HK-2 (cell line): ENCODE measurements at regions not wholly inside any gene's neighbourhood (a gene's known extent, or its start where the extent isn't known, plus 50 kb on each side); places are given as distances from the start of the nearest gene placed in this dataset.
"Not testable (repeated sequence)": the region's sequence is repeated elsewhere in the genome, so short reads cannot be mapped to it uniquely, and the experiment has no call there.

Source experiments
- DNase-seq: peaks from one replicate; pipeline ENCODE4 v3.0.0-alpha.2; 2018; ENCODE audit not compliant: unreplicated experiment

- DNase-seq = no peak
Measured at GRCh38 chr17:52740006-52740405, 581.5 kb upstream of the CA10 start.

DNA sequence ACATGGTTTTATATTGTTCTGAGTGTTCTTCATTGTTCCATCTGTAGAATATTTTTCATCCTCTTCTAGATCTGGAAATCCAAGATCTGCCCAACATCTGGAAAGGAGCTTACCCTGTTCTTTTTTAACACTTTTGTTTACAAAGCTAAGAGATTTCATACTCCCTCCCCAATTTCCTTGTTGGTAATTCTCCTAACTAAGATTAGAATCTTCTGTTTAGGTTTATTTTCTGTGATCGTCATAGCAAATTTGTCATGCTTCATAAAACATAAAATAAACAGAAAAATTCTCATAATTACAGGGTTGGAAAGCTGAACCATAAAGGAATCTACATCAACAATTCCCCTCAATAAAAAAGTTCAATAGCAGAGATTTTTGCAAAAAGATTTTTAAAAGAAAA lies 580.3 kb upstream of the CA10 start:
- no peak for DNase-seq

DNA sequence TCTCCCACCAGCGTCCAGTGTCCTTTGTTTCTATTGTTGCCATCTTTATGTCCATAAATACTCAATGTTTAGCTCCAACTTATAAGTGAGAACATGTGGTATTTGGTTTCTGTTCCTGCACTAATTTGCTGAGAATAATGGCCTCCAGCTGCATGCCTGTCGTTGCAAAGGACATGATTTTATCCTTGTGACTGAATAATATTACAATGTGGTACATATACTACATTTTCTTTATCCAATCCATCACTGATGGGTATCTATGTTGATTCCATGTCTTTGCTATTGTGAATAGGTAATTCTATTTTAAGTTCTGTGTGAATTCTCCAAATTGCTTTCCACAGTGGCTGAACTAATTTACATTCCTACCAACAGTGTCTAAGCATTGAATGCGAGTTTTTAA lies 578.6 kb upstream of the CA10 start:
- DNase-seq = no peak

GRCh38 chr17:52732841-52733240 lies 574.3 kb upstream of the CA10 start:
- no peak for DNase-seq

DNA sequence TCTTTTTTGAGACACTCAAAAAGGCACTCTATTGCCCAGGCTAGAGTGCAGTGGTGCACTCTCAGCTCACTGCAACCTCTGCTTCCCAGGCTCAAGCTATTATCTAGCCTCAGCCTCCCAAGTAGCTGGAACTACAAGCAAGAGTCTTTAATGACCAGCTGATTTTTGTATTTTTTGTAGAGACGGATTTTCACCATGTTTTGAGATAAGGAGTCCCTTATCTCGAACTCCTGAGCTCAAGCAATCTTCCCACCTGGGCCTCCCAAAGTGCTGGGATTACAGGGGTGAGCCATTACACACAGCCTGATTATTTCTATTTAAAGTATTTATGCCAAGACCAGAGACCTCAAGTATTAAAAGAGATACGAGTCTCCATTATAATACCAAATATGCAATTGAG lies 566.1 kb upstream of the CA10 start:
- DNase-seq = no peak

DNA sequence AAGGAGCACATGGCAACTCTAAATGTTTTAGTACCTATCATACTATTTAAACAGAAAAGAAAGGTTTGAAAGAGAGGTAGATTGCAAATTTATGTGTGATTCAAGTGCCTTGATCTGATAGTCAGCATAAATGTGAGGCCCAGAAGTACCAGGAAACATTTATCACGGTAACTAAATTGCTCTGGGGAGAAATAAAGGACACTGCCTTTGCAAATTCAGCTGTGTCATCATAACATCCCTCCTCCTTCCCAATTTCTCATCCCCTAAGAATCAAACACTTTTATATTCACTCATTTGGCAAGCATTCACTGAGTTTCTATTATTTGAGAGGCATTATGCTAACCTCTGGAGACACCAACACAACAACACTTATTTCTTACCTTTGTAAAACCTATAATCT lies 563.4 kb upstream of the CA10 start:
- DNase-seq = no peak

GRCh38 chr17:52710363-52710901 lies 551.9 kb upstream of the CA10 start:
- DNase-seq = no peak

DNA sequence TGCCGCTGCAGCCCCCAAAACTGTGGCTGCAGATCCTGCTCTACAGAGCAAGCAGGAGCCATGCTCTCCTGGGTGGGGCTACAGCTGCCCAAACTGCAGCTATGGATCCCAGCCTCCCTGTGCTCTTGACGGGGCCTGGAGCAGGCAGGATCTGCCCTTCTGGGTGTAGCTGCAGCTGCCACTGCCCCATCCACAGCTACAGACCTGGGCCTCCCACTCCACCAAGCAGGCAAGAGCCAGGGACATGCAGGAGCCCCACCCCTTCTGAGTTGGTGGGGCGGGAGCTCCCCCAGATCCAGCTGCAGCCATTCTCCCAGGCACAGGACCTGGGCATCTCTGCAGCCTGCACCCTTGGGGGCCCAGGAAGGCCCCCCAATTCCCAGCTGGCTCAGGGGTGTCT lies 551.2 kb upstream of the CA10 start:
- no peak for DNase-seq

DNA sequence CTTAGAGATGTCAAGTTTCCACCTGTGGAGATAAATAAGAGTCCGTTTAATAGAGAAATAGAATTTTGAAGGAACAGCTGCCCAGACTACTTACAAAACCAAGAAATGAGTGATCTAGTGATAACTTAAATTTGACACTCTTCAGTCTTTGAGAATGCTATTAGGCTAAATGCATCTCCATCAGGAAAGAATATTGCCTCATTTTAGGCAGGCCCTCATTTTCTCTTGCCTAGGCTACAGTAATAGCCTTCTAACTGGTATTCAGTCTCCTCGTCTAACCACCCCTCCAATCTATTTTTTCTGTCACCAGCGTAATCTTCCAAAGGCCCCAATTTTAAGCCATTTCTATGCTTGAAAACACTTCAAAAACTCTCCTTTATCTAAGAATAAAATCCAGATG lies 537.8 kb upstream of the CA10 start:
- DNase-seq = no peak

DNA sequence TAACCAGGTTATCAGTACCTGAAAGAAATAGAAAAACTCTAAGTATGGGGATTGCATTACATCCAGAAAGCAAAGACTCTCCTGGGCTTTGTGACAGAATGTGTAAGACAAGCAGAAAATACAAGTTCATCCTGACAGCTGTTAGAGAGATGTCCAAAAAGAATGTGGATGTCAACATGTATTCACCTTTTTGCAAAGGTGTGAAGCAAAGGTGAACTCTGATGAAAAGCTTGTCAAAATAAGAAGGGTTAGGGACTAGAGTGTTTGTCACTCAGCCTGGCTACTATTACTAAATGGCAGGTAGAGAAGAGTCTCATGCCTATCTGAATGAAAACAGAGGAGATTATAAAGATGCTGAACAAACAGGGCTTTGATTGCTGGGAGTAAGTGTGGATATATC lies 527.6 kb upstream of the CA10 start:
- no peak for DNase-seq

- DNase-seq = no peak
Measured at GRCh38 chr17:52681480-52681879, 523.0 kb upstream of the CA10 start.

GRCh38 chr17:52678211-52678610 lies 519.7 kb upstream of the CA10 start:
- no peak for DNase-seq

- no peak for DNase-seq
Measured at GRCh38 chr17:52674686-52675085, 516.2 kb upstream of the CA10 start.

DNA sequence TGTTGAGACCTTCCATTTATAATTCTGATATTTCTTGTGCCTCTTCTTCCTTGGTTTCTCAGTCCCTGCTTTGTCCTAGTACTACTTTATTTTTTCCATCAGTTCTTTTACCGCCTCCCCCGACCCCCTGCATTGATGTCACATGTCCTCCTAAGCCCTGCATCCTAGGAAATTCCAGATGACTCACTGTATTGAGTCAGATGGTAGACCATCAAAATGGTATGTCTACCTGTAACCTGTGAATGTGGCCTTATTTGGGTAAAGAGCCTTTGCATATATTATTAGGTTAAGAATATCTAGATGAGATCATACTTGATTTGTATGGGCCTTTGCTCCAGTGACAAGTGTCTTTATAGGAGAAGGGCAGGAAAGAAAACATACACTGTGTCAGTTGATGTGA lies 515.3 kb upstream of the CA10 start:
- no peak for DNase-seq

- DNase-seq = no peak
Measured at GRCh38 chr17:52666264-52666663, 507.8 kb upstream of the CA10 start.

DNA sequence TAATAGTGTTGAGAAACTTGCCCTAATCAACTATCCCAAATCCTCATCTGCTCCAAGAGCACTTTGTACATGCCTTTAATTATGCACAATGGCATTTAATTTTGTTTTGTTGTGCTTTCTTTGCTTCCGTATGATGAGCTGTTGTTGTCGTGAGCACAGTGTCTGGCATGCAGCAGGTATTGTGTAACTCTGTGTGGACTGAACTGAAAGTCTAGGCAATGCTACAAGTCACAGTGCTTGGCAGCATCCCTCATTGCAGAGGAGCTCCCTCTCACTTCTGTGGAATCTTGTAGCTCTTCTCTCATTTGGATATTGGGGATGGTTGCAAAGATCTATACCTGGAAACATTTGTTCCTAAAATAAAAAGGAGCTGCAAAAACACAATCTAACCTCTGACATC lies 502.2 kb upstream of the CA10 start:
- DNase-seq = no peak

GRCh38 chr17:52653014-52653413 lies 494.5 kb upstream of the CA10 start:
- no peak for DNase-seq

DNA sequence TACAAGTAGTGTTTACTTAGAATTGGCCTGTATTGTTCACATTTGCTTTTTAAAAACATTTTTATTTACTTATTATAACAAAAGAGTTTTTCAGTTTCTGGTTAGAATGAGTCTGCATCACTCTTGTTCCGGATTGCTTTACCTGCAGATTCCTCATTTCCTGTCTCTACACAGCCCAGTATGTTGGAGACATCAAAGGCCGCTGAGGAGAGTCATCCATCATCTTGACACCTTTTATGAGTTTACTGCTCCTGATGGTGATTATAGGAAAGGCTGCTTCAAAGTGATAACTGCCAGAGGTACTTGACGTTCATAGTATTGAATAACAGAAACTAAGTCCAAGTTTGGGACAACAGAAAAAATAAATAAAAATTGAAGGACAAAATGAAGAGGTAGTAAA lies 490.5 kb upstream of the CA10 start:
- DNase-seq = no peak

GRCh38 chr17:52647411-52647810 lies 488.9 kb upstream of the CA10 start:
- DNase-seq = no peak

DNA sequence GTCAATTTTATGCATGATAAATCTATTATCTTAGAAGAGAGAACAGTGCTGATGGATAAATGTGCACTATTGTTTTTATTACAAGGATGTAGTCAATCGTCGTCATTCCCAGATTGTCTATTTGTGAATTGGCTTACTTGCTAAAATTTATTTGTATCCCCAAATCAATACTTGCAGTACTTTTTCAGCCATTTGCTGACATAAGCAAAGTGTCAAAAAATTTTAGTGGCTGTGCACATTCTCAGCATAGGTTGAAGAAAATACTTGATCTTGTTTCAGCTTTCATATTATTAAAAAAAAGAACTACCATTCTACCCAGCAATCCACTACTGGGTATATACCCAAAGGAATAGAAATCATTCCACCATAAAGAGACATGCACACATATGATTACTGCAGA lies 477.9 kb upstream of the CA10 start:
- DNase-seq = no peak

DNA sequence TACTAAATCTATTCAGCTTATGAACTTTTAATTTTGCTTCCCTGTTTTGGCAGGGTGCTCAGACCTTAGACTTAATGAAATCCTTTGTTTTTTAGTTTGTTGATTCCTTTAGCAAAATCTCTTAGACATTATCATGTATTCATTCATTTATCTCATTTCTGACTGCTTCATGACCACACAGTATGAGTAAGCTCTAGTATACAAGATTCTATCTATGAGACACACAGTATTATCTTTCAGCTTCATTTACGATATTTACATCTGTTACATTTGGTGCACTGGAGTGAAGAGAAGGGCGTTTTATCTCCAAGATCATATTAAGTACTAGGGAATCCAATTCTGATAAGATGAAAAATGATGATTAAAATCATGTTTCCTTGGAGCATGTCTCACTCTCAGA lies 448.1 kb upstream of the CA10 start:
- no peak for DNase-seq

DNA sequence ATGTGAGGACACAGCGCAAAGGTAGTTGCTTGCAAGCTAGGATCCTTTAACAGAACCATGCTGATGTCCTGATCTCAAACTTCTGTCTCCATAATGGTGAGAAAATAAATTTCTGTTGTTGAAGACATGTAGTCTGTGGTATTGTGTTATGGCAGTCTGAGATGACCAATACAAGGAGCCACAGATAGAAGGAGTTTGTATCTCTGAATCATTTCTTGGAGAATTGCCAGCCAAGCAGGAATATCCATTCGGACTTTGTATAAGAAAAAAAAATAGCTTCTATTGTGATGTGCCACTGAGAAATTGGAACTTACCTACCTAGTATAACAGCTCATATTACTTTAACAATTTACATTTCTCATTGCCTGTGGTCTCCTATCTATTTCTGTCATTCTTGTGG lies 447.6 kb upstream of the CA10 start:
- no peak for DNase-seq

- no peak for DNase-seq
Measured at GRCh38 chr17:52604105-52604504, 445.6 kb upstream of the CA10 start.

DNA sequence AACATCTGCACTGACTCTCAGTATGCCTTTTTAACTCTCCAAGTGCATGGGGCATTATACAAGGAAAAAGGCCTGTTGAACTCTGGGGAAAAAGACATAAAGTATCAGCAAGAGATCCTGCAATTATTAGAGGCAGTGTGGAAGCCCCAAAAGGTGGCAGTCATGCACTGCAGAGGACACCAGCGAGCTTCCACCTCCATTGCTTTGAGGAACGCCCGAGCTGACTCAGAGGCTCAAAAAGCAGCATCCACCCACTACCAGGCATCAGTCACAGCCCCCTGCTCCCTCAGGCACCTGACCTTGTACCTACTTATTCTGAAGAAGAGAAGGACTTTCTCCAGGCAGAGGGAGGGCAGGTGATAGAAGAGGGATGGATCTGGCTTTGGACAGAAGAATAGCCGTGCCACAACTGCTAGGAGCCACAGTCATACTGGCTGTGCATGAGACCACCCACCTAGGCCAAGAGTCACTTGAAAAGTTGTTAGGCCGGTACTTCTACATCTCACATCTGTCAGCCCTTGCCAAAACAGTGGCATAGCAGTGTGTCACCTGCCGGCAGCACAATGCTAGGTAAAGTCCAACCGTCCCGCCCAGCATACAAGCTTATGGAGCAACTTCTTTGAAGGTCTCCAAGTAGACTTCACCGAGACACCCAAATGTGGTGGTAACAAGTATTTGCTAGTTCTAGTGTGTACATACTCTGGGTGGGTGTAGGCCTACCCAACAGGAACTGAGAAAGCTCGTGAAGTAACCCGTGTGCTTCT lies 439.1 kb upstream of the CA10 start:
- not testable (repeated sequence) for DNase-seq
